ENCODE measurements at regions not wholly inside any gene's neighbourhood (a gene's known extent, or its start where the extent isn't known, plus 50 kb on each side); places are given as distances from the start of the nearest gene placed in this dataset.

DNA sequence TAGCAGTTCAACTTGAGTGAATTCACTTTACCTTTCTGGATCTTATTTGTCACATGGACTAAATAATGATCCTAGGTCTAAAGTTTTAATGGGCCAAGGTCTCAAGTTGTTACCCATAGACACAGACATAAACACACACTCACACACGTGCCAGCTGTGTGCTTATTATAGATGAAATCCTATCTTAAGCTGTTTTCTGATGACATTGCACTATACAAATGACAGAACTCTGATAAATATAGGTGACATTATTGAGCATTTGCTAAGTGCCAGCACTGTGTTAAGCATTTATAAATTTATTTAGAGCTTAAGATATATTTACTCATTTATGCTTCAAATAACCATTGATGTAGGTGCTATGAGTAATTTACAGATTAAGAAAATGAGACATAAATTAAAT, 474.4 kb upstream of the NR5A2 start:
- TF ChIP-seq, protein P1, sequence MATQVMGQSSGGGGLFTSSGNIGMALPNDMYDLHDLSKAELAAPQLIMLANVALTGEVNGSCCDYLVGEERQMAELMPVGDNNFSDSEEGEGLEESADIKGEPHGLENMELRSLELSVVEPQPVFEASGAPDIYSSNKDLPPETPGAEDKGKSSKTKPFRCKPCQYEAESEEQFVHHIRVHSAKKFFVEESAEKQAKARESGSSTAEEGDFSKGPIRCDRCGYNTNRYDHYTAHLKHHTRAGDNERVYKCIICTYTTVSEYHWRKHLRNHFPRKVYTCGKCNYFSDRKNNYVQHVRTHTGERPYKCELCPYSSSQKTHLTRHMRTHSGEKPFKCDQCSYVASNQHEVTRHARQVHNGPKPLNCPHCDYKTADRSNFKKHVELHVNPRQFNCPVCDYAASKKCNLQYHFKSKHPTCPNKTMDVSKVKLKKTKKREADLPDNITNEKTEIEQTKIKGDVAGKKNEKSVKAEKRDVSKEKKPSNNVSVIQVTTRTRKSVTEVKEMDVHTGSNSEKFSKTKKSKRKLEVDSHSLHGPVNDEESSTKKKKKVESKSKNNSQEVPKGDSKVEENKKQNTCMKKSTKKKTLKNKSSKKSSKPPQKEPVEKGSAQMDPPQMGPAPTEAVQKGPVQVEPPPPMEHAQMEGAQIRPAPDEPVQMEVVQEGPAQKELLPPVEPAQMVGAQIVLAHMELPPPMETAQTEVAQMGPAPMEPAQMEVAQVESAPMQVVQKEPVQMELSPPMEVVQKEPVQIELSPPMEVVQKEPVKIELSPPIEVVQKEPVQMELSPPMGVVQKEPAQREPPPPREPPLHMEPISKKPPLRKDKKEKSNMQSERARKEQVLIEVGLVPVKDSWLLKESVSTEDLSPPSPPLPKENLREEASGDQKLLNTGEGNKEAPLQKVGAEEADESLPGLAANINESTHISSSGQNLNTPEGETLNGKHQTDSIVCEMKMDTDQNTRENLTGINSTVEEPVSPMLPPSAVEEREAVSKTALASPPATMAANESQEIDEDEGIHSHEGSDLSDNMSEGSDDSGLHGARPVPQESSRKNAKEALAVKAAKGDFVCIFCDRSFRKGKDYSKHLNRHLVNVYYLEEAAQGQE (IDR thresholded peaks at IDR 0.05; ENCODE audit: insufficient read depth in 1 of 2, low read depth in 2 of 2, low read length in 2 of 2): no peak
- TF ChIP-seq TAF1 (IDR thresholded peaks at IDR 0.05; ENCODE audit: borderline replicate concordance, insufficient read depth, low read length) (no peak), FOXP2 (optimal IDR thresholded peaks at IDR 0.05; ENCODE audit: borderline replicate concordance, extremely low read depth, extremely low read length, insufficient read depth) (no peak), POLR2AphosphoS5 (IDR thresholded peaks at IDR 0.05; ENCODE audit: low read depth, low read length) (no peak), SIN3A (IDR thresholded peaks at IDR 0.05; ENCODE audit: borderline replicate concordance, insufficient read depth, low read length) (no peak)

DNA sequence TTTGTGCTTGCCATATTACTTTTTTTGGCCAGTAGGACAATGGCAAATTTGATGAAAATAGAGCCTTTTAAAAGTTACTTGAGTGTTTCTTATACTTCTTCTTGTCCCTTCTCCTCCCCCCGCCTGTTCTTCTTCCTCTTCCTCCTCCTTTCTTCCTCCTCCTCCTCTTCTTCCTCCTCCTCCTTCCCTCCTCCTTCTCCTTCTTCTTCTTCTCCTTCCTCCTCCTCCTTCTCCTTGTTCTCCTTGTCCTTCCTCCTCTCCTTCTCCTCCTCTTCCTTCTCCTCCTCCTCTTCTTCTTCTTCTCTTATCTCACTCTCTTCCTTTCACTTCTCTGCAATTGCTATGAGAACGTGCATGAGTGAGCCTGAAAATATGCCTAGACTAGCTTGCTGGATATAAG, 466.2 kb upstream of the NR5A2 start:
- TF ChIP-seq SIN3A (IDR thresholded peaks at IDR 0.05; ENCODE audit: borderline replicate concordance, insufficient read depth, low read length) (no peak), TAF1 (IDR thresholded peaks at IDR 0.05; ENCODE audit: borderline replicate concordance, insufficient read depth, low read length) (no peak), FOXP2 (optimal IDR thresholded peaks at IDR 0.05; ENCODE audit: borderline replicate concordance, extremely low read depth, extremely low read length, insufficient read depth) (no peak), POLR2AphosphoS5 (IDR thresholded peaks at IDR 0.05; ENCODE audit: low read depth, low read length) (no peak)
- TF ChIP-seq, protein P1 (IDR thresholded peaks at IDR 0.05; ENCODE audit: insufficient read depth in 1 of 2, low read depth in 2 of 2, low read length in 2 of 2): no peak

GRCh38 chr1:199573047-199573446, 454.5 kb upstream of the NR5A2 start:
- TF ChIP-seq SIN3A (IDR thresholded peaks at IDR 0.05; ENCODE audit: borderline replicate concordance, insufficient read depth, low read length) (no peak), FOXP2 (optimal IDR thresholded peaks at IDR 0.05; ENCODE audit: borderline replicate concordance, extremely low read depth, extremely low read length, insufficient read depth) (no peak), TAF1 (IDR thresholded peaks at IDR 0.05; ENCODE audit: borderline replicate concordance, insufficient read depth, low read length) (no peak), POLR2AphosphoS5 (IDR thresholded peaks at IDR 0.05; ENCODE audit: low read depth, low read length) (no peak)
- TF ChIP-seq, protein P1 (IDR thresholded peaks at IDR 0.05; ENCODE audit: insufficient read depth in 1 of 2, low read depth in 2 of 2, low read length in 2 of 2): no peak

- TF ChIP-seq POLR2AphosphoS5 (IDR thresholded peaks at IDR 0.05; ENCODE audit: low read depth, low read length) (no peak), TAF1 (IDR thresholded peaks at IDR 0.05; ENCODE audit: borderline replicate concordance, insufficient read depth, low read length) (no peak), FOXP2 (optimal IDR thresholded peaks at IDR 0.05; ENCODE audit: borderline replicate concordance, extremely low read depth, extremely low read length, insufficient read depth) (no peak), SIN3A (IDR thresholded peaks at IDR 0.05; ENCODE audit: borderline replicate concordance, insufficient read depth, low read length) (no peak)
- TF ChIP-seq, protein P1 (IDR thresholded peaks at IDR 0.05; ENCODE audit: insufficient read depth in 1 of 2, low read depth in 2 of 2, low read length in 2 of 2): no peak
Observed at GRCh38 chr1:199574950-199575349, 452.6 kb upstream of the NR5A2 start.

GRCh38 chr1:199580300-199580699, 447.2 kb upstream of the NR5A2 start:
- TF ChIP-seq TAF1 (IDR thresholded peaks at IDR 0.05; ENCODE audit: borderline replicate concordance, insufficient read depth, low read length): no peak

Measured in PFSK-1 (cell line).